ENCODE measurements at regions not wholly inside any gene's neighbourhood (a gene's known extent, or its start where the extent isn't known, plus 50 kb on each side); places are given as distances from the start of the nearest gene placed in this dataset.

- TF ChIP-seq CTCF (conservative IDR thresholded peaks at IDR 0.05) (no peak), ZFX (IDR thresholded peaks at IDR 0.05) (no peak)
Observed at GRCh38 chr9:74122216-74122615, 374.9 kb upstream of the RORB start.

All from C4-2B (cell line).